Kasumi-1 (cell line): ENCODE measurements at regions not wholly inside any gene's neighbourhood (a gene's known extent, or its start where the extent isn't known, plus 50 kb on each side); places are given as distances from the start of the nearest gene placed in this dataset.
"Not testable (repeated sequence)": the region's sequence is repeated elsewhere in the genome, so short reads cannot be mapped to it uniquely, and the experiment has no call there.

Source experiments
- DNase-seq, 2 experiments: peaks; one replicate each; lab custom pipeline; 2025; lab: John Stamatoyannopoulos, UW

DNA sequence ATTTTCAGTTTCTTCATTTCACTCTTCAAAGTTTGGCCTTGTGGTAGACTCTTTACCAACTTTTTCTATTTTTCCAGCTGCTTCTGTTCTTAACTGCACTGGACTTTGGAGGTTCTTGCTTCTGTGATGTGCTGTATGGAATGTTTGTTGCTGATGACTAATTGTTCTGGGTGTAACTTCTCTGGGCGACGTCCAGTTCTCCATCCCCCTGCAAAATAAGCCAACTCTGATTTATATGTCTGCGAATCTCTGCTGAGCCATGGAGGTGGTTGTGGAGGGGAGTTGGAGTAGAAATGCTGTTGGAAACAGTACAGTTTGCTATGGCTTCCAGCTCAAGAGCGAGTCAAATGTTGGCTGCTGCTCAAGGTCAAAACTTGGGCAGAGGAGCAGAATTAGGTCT lies 113.9 kb upstream of the DYRK2 start:
- no peak for DNase-seq

- DNase-seq = no peak
Measured at GRCh38 chr12:67535176-67535575, 113.4 kb upstream of the DYRK2 start.

DNA sequence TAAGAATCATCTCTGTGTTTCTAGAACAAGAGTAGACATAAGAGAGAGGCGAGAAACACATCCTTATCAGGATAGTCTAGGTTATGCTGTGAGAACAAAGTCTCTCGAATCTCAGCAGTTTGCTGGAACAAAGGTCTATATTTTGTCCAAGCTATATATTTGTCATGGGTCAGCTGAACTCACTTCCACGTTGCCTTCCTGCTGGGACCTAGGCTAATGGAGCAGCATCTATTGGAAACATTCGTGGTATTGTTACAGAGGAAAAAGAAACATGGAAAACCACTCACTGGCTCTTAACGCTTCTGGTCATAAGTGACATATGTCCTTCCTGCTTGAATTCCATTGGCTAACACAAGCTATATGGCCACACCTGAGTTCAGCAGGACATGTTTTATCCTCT lies 112.6 kb upstream of the DYRK2 start:
- DNase-seq = no peak

DNA sequence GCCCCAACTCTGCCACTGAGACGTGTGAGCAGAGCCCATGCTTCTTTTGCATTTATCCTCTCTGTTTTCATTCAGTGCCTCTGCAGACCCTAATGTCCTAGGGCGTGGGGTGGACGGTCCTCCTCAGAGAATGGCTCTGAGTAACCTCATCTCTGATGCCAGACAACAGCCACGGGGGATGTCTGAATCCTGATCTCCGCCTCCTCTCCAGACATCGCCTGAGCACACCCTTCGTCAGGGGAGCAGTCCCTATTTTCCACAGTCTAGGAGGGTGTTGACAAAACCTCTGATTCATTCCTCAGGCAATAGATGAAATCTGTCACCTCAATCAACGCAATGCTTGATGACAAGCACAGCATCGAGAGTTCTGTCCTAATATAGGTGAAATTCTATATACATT lies 109.2 kb upstream of the DYRK2 start:
- no peak for DNase-seq

DNA sequence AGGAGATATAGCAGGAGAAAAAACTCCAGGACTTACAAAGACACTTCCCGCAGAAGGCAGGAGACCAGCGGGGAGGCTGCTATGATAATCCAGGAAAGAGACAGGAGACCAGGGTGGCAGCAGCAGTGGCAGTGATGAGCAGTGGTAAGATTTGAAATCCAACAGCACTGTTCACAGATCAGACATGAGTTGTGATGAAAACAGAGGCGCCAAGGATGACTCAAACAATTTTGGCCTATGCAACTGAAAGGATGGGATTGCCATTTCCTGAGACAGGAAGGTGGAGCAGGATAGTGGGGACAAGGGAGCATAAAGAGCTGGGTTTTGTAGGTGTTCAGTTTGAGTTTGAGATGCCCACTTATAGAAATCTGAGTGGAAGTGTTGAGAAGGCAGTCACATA lies 108.6 kb upstream of the DYRK2 start:
- DNase-seq = no peak

GRCh38 chr12:67540920-67541624 lies 107.5 kb upstream of the DYRK2 start:
- no peak for DNase-seq

DNA sequence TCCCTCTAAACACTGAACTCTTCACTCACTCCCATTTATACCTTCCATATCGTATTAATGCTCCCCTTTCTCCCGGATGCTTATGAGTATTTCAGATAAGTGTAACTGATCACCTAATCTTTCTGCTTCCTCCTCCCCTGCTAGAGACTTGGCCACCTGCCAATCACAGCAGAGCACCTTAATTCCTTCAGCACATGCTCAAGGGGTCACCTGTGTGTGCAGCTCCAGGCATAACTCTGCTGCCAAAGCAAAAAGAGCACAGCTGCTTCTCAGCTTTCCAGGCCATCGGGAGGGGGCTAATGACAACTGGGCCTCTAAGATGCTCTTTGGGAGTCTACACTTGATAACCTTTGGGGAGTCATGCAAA lies 106.9 kb upstream of the DYRK2 start:
- DNase-seq = no peak

DNA sequence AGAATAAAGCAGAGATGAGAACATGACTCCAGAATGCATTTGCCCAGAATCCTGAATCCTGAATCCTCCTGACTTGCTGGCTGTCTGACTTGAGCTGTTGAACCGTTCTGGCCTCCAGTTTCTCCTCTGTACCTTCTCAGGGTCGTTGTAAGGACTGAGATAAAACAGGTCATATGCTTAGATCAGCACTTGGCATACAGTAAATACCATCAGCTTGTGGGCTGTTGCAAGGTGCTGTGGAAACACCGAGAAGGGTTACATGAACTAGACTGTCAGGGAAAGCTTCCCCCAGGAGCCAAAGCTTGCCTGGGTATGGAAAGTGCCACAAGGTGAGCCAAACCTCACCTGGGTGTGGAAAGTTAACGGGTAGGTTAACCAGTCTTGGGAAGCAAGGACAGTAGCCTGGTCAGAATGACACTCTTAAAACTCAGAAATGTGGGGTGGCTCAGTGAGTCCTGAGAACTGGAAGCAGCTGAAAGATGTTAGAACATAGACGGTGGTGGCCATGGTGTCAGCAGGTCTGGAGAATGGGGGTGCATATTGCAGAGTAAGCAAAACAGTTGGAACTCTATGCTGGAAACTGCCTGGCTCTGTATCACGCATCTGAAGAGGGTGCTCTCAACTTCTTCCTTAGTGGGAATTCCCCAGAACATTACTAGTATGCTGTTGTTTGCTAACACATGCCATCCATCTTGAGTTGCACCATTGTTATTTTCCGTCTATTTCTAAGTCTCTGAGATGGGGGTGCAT lies 105.3 kb upstream of the DYRK2 start:
- no peak for DNase-seq

DNA sequence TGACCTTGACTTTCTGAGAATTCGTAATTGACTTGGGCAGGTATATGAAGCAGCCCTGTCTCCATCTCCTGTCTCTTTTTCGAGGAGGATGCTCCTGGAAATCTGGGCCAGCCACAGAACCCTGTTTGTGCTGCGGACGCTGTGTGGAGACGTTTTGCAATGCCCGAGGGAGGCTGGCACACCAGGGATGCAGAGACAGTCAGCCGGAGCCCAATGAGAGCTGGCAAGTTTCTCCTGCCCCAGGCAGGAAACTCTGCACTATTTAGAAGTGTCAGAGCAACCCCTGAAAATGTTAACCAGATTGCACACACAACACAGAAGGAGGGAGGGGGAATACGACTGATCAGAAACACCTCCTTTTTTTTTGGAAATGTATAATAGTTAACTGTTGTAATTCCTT lies 103.2 kb upstream of the DYRK2 start:
- no peak for DNase-seq

DNA sequence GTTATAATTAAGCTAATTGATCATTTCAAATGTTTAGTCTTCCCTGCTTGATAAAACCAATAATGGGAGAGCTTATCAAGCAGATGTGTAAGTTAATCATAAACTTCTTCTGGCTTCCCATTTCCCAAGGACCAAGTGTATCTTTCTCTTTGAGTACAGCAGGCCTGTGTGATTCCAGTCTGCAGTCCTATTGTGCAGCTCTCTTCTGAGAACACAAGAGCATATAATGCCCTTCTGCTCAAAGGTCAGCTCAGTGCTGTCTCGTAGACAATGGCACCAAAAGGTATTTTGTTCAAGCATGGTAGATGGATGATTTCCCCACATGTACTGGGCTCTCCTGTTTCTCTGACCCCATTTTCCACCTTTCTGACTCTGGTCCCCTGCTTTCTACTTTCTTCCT lies 101.8 kb upstream of the DYRK2 start:
- DNase-seq = no peak

DNA sequence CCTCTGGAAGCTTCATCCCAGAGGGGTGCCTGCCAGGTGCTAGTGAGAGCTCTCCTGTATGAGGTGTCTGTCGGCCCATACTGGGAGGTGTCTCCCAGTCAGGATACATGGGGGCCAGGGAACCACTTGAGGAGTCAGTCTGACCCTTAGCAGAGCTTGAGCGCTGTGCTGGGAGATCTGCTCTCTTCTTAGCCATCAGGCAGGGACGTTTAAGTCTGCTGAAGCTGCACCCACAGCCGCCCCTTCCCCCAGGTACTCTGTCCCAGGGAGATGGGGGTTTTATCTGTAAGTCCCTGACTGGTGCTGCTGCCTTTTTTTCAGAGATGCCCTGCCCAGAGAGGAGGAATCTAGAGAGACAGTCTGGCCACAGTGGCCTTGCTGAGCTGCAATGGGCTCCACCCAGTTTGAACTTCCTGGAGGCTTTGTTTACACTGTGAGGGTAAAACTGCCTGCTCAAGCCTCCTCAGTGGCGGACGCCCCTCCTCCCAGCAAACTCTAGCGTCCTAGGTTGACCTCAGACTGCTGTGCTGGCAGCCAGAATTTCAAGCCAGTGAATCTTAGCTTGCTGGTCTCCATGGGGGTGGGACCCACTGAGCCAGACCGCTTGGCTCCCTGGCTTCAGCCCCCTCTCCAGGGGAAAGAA lies 93.3 kb upstream of the DYRK2 start:
- DNase-seq = not testable (repeated sequence)

GRCh38 chr12:67558775-67559174 lies 89.8 kb upstream of the DYRK2 start:
- DNase-seq = no peak

DNA sequence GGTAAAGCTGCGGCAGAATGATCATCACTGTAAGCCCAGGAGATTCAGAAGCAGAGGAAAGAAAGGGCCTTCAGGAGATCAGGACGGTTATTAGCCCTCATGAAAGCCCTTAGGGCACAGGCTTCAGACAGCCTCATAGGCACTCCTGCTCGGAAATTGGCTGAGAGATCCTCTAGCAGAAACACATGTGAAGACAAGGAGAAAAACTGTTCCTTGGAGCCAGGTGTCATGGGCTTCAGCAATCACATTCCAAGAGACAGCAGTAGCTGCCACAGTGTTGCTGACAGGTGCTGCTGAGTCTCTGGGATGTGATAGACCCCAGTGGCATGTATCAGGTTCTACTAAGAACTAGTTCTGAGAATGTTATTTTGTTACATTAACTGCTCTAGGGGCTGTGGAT lies 88.8 kb upstream of the DYRK2 start:
- no peak for DNase-seq

DNA sequence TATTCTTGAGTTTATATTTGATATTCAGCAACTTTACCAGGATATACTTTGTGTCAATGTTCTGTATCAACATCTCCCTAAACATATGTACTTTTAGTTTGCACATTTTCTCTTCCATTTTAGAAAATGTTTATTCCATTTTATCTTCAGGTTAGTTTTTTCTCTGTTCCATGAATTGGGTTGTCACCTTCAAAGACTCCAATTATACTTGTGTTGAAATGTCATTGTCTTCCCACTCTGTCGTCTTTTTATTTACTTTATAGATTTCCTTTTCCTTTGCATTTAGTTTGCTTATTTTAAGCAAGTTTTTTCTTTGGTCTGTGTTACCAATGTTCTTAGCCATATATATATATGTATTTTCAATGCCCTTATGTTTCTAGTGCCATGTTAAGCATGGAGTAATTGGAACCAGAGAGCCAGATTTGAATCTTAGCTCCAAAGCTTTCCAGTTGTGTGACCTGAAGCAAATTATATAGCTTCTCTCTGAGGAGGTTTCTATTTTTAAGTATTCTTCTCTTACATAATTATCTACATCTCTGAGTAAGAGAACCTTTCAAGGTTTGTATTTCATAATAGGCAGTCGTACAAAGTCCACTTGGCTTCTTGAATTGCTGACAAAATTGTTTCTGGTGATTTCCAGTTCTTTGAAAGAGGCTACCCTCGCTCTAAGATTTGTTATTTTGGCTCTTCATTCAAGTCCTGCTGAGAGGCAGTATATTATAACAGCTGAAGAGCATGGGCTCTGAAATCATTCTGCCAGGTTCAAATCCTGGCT lies 85.8 kb upstream of the DYRK2 start:
- no peak for DNase-seq

DNA sequence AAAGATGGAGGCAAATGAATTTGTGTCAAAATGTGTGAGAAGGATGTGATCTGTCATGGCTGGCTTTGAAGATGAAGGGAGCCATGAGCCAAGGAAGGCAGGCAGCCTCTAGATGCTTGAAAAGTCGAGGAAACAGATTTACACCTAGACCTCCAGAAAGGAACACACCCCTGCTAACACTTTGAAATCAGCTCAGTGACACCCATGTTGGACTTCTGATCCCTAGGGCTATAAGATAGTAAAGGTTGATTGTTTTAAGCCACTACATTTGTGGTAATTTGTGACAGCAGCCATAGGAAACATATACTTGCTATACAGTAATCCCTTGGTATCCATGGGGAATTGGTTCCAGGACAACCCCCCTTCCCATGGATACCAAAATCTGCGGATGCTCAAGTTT lies 80.5 kb upstream of the DYRK2 start:
- DNase-seq = no peak

DNA sequence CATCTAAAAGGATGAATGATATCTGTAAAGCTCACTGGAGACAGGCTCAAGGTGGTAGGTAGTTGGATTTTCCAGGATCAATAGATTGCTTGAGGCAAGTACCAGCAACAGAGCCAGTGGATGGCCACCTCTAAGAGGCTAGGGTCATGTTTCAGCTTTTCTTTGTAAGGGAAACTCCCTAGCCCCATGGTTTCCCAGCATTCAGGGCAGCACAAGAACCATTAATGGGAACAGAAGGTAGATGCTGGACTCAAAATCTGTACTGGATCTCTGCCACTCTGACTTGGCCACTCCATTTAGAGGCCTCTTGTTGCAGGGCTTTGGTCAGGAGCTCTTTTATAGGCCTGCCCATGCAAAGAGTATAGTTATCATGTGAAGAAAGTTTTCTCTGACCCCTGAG lies 76.1 kb upstream of the DYRK2 start:
- DNase-seq = no peak

DNA sequence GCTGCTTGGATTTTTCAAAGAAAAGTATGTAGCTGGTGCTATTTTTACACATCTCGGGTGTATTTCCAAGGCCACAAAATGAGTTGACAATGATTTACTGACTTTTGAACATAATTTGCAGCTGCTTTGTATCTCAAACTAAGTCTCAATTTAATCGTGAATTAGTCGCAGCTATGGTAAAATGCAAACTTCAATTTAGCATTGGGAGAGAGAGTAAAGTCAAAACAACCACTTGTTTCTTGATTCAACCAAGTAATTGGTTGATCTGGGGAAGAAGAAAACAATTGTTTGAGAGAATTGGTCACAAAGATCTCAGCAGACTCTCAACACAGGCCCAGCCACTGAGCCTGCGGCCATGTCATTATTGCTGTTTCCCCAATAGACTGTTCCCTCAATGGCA lies 75.0 kb upstream of the DYRK2 start:
- DNase-seq = no peak

GRCh38 chr12:67578976-67579661 lies 69.4 kb upstream of the DYRK2 start:
- peak in 1 of 2 experiments; percentile 7 for DNase-seq

GRCh38 chr12:67579662-67580003 lies 68.9 kb upstream of the DYRK2 start:
- DNase-seq = no peak

DNA sequence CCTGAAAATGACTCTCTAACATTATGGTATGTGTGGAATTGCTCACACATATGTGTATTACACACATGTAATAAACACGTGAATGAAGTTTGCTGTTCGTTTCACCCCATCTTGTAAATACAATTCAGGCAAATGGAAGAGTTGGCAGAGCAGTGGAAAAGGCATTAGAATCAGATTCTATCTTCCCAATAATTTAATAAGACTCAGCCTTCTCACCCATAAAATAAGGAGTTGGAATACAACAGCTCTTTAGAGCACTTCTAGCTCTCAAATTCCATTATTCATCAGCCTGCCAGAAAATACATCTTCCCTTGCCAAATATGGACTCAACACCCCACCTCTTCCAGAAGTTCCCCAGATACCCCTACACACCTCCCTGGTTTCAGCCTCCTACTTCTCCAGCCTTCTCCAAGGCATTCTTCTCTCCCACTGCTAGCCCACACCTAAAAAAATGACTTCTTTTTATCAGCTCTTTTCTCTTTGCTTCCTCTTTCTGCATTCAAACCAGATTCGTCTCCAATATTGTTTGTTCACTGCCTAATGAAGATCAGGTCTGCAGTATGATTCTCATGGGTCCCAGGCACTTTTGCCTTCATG lies 66.2 kb upstream of the DYRK2 start:
- no peak for DNase-seq

- DNase-seq = no peak
Measured at GRCh38 chr12:67582844-67583243, 65.7 kb upstream of the DYRK2 start.

DNA sequence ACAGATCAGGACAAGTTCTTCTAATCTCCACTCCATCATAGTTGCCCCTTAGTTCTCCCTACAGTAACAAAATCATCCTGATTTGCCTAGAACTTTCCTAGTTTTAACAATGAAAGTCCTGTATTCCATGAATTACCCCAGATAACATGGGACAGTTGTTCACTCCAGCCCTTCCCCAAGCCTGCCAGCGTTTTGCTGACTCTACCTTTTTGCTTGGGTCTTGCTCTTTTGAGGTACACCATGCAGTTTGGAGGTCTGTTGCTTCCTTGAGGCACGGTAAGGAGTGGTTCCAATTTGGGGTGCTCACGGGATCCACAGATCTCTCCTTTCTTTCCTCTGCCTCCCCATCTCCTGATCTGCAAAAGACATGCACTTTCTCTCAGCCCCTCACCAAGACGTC lies 61.6 kb upstream of the DYRK2 start:
- DNase-seq = no peak
